HK-2 (cell line): ENCODE measurements at regions not wholly inside any gene's neighbourhood (a gene's known extent, or its start where the extent isn't known, plus 50 kb on each side); places are given as distances from the start of the nearest gene placed in this dataset.

Experiments
- DNase-seq: peaks from one replicate; pipeline ENCODE4 v3.0.0-alpha.2; 2018; ENCODE audit not compliant: unreplicated experiment

DNA sequence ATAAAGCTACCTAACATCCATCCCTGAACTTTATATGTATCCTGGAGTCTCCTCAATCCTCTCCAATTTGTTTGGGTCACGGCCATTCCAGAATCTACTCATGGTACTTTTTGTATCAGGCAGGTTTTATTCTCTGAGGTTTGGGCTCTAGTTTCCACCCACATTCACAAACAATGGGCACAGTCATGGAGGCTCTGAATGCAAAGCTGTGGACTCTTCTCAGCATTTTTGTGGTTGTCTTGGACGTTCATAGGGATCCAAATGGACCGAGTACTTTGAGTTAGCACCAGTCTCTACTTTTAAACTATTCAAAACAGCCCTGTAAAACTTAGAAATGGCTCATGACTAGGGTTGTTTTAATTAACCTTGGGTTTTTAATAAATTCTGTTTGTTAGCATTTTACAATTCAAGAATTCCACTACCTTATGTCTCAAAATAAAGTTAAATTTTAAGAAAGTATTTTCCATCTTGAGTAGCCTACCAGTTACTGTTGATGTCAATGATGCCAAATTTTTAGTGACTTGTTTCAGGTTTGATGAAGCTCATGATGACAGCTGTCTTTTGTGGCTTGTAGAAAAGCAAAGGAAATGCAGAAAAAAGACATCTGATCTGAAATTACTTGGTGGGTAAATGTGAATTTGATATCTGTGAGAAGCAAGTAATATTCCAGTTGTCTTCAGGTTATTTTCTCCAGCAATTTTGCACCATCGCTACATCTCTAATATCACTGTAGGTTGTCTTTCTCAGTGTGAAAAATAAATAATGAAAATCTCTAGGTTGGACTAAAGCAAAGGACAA lies 275.7 kb upstream of the THBS1 start:
- no peak for DNase-seq

DNA sequence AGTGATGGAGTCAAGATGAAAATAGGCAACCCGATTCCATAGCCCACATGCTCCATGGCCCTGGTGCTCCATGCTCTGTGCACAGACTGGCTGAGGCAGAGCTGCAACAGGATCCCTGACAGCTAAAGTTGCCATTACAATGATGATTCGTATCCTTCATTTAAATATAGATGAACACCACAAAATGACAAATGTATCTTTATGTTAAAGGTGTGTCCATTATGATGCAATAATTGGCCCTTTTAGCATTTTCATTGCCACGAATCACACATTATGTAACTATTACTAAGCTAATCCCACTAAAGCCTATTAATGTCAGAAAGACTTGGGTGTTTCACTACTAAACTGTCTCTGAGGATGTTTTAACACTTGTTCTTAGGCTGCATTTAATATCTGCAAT lies 270.2 kb upstream of the THBS1 start:
- DNase-seq: no peak

DNA sequence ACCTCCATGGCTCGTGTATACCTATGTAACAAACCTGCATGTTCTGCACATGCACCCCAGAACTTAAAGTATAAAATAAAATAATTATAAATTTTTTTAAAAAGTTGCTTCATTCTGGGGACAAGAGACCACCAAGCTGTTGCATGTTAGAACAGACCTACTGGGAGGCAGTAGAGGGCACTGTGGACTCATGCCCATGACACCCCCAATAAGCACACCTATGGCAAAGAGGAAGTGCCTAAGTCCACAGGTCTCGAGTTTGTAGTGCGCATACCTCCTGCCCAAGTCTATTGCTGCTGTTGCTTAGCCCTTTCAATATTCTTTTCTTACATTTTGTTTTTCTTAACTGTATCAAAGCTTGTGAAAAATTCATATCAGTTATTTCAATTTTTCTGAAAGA lies 267.9 kb upstream of the THBS1 start:
- DNase-seq: no peak

DNA sequence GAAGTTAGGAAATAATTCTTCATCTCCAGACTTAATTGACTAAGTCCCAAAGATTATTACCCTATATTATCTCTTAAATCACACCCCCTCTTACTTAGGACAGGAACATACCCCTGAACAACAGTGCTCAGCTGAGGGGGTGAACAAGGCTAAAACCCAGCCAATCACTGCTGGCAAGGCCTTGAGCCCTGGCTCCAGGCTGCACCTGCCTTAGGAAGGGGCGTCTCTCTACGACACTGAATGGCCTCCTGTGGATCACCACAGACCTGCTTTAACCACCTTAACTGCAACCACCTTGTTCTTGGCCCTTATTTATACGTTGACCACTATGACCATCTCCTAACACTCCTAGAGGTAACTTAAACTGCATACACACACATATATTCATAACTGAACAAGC lies 267.4 kb upstream of the THBS1 start:
- no peak for DNase-seq

DNA sequence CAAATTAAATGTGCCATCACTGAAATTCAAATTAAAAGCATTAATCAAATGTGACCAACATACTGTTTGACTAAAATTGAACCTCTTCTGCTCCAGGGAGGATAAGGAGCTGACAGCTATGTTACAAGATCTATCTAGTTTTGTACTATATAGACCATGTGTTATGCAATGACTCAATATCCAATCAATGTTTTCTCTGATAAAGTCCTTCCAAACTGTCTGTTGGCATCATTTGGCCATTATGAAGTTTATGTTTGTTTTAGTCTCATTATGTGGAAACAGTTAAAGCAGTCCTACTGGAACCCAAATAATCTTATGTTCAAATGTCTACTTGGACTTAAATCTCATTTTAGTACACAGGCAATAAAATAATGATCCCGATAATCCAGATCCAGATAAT lies 267.0 kb upstream of the THBS1 start:
- DNase-seq: no peak

DNA sequence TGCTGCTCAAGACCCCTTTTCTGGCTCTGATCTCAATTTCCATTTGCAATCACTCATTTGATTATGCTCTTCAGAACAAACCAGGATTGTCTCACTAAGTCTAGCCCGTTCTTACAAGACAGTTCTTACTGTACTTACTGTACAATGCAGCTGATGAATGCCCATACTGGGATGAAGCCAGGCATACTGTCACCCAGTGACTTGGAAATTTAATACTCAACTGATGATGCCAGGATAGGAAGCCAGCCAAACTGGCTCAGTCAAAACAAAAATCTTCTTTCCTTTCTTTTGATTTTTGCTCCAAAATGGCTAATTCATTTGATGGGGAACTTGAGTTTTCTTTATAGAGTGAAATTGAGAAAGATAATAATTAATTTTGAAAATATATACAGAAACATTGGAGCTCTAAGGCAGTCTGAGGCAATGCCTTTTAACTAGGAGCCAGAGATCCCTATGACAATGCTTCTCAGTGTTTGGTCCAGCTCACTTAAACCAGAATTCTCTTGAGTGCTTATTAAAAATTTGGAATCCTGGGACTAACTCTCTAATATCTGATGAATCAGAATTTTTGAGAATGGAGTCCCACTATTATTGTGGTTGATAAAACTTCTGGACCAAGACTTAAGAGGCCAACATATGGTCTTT lies 265.6 kb upstream of the THBS1 start:
- no peak for DNase-seq

DNA sequence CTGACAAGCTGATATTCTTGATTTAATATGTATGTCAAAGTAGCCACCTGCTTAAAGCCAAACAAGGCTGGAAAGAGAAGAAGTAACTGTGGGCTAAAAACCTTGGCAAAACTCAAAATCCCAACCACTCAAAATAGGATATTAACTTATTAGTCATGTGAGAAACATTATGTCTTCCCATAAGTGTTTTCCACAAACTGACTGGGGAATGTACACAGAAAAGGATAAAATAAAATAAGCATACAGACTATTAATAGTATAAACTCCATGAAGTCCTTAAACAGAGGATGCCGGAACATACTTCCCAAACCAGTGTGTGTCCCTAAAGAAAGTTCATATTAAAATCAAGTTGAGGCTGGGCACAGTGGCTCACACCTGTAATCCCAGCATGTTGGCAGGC lies 263.7 kb upstream of the THBS1 start:
- no peak for DNase-seq

DNA sequence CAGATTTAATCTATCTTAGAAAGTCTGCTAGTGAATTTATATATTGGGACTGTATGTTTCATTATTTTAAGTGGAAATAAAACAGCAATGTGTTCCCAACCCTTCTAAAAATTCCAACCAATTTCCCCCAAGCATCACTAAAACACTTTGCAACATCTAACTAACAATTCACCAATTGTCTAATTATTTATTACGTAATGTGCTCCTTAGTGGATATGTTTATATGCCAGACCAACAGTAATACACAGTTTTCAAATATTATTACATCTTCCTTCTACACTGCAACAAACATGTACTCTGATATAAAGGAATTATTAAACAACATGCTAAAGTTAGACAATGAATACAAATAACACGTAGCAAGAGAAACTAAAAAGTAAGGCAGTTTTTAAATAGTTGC lies 262.6 kb upstream of the THBS1 start:
- DNase-seq: no peak

DNA sequence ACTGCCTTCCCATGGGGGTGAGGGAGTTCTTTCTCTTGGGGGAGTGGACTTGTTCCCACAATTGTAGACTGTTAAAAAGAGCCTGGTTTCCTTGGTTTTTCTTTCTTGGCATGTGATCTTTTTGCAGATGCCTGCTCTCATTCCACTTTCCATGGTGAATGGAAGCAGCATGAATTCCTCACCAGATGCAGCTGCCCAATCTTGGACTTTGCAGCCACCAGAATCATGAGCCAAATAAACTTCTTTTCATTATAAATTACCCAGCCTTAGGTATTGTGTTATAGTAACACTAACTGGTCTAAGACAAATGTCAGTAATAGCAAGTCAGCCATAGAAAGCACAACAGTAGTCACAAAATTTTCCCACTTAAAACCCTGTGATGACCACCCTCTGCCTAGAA lies 260.5 kb upstream of the THBS1 start:
- DNase-seq: no peak

DNA sequence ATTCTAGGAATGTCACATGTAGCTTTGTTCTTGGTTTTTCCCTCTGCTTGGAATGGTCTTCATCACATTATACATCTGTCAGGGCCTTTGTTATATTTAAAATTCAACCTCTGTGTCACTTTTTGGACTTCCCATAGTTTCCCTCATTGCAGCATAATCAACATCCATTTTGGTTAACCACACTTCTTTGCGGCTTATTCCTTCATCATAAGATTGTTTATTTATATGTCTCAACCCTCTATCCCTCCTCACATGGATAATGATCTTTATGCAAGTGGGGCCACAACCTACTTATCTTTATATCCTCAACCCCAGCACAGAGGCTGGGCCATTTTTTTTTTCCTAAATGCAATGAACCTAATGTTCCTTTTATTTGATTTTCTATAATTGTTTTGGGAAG lies 260.0 kb upstream of the THBS1 start:
- DNase-seq: no peak

DNA sequence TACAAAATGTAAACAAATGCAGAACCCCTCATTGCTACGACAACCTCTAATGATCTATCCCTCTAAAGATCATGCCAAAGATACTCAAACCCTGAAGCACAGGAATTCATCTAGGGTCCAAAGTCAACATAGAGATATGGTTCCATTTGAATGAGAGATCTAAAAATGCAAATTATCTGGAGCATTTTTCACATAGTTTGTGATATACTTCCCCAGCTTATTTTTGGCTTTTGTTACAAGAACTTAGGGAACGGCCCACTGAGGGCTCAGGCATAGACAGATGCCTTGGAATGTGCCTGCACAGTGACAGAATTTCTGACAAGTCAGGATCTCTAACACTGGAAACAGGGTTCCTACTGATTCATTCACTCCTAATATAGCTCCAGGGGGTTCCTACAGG lies 258.9 kb upstream of the THBS1 start:
- DNase-seq: no peak

DNA sequence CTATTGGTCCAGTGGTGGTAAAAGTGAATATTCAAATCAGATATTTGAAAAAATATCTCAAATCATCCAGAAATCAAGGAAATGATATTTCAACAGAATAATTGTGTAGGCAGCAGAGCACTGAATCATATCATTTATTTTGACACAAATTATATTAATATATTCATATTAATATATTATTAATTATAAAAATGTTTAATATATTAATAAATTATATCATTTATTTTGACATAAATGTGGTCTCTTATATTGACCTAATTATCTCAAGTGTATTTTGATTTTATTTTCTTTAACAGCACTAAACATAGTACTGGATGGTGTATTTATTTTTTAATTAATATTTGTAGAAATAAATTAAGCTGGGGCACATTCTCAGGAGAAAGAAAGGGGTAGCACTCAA lies 257.7 kb upstream of the THBS1 start:
- DNase-seq: no peak

DNA sequence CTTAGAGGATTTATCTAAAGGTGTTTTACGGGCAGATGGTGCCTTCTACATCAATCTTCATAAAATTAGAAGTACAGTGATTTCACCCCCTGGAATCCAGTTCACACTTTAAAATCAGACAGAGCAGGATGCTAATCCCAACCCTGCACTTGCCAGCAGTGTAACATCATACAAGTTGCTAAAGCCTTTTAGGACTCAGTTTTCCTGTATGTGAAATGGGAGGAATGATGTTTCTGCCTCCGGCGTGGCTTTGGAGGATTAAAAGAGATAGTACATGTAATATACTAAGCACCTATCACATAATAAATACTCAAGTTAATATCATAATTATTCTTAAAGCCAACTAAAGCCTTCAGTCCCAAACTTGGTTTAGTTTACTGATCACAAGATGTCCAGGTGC lies 257.2 kb upstream of the THBS1 start:
- DNase-seq: no peak

DNA sequence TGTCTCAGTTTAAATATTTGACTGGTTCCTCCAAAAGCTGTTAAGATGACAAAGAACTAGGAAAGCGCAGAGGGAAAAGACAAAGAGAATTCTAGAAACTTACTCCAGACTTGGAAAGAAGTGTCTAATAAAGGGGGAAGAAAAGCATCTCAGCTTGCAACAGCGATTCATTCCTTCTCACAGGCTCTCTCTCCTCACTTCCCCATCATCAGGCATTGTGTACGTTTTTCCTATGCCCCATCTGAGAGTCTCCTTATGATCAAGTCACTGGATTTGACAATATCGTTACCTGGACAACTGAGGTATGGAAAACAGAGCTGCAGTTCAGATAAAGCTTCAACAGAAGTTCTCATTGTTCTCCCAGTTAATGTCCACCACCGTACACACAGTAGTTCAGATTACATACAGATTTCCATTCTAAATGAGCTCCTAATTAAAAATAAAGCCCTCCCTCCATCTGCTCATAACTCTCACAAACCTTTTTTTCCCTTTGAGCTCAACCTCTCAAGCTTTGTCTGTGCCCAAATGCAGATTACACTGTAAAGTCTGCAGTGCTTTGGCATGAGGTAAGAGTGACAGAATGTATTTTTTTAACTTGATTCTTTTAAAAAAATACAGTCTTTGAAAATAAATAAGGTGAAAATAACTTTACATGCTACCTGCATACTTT lies 254.4 kb upstream of the THBS1 start:
- no peak for DNase-seq

DNA sequence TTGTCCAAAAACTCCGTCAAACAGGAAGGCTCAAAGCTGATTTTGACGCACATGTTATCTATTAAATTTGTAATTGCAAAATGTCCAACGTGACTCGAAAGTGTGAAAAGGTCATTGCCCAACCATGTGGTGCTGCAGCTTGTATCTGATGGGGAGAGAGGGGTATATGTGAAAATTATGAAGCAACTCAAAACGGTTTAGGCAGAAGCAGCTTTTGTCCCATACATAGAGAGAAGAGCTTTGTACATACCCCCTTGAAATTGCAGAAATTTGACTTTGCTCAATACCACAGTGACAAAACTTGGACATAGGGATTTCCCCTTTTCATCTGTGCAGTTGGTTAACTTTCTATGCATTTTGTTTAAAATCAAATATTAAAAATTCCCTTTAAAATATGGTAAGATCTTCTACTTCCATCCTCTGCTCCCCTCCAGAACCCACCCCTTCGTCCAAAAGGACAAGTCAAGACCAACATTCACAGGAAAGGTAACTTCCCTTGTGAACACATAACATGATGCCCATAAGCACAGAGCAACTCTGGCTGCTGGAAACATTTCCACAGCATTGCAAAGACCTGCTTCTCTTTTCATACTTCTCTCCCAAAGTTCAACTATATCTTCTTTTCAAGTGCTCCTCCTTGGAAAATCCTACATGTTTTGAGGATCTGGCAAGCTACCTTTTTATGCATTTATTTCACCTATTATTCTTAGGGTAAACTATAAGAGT lies 253.7 kb upstream of the THBS1 start:
- DNase-seq: no peak

DNA sequence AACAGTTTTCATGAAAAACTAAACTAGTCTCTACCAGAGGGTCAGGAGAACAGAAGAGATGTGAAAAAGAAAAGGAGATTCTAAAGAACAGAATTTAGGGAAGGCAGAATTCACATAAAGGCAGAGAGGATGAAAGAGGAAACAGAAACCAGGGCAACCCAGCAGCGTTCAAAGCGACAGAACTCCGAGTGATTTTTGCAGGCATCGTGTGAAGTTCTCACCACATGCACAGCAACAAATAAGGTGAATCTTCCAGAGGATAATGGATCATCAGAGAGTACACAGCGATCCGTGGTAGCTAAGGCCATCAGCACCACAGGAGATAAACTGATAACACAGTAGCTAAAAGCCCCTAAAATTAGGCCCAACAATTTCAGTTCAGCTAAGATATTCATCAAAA lies 250.8 kb upstream of the THBS1 start:
- no peak for DNase-seq

DNA sequence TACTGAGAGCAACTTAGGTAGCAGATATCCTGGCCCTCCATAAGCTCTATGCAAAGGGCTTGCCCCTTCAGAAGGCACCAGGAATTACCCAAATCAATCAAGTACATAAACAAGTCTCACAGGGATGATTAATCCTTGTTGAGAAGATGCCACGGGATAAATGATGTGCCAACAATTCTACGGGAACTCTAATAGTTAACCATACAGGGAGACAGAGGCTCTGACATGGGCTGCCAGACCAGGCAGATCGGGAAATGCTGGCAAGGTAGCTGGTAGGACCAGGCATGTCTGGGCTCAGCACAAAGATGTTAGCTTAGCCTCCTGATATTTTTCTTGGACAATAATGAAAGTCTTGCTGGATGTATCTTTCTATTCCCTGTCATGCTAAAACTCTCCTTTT lies 249.3 kb upstream of the THBS1 start:
- DNase-seq: no peak

DNA sequence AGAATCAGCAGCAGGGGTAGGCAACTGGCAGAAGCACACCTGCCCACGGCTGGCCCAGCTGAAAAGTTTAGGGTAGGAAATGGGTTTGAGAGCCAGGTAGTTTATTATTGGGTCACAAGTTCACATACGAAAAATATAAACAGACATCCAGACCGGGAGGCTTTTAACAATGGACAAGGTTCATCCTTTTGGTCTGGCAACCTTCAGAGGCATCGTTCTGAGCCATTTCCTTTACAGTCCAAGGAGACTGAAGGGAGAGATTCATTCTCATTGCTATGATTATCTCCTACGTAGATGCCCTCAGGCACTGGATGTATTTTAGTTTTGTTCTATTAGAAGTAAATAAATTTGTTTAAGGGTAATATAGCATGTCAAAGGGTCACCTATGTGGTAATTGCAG lies 248.0 kb upstream of the THBS1 start:
- no peak for DNase-seq

DNA sequence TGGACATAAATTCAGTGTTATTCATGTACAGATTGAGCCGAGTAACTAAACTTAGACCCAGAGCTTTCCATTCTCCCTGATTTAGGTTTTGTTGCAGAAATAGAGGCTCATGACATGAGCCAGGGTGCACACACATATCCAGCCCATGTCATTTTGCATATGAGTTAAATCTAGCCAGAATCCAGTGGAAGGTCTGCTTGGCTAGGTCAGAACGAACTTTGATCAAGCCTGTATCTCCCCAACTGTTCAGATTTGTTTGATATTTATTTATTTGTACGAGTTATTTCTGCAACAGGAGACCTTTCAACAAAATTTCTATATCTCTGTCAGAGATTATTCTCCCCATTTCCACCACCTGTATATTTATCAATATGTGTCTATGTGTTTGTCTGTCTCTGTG lies 247.5 kb upstream of the THBS1 start:
- DNase-seq: no peak

DNA sequence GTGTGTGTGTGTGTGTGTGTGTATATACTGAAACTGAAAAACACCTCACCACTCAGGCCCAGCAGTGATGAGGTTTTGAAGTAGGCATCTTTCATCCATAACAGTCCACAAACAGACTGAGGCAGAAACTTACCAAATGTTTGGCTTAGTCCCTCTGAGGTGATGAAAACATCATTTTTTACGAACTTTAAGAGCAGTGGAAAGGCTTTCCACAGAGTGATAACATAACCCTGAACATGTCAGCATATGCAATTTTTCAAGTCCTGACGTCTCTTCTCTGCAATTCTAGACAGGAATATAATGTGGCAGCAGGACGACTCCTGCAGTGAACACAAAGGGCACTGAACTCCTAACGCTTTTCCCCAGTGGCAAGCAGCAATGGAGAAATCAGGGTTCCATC lies 247.0 kb upstream of the THBS1 start:
- DNase-seq: no peak

DNA sequence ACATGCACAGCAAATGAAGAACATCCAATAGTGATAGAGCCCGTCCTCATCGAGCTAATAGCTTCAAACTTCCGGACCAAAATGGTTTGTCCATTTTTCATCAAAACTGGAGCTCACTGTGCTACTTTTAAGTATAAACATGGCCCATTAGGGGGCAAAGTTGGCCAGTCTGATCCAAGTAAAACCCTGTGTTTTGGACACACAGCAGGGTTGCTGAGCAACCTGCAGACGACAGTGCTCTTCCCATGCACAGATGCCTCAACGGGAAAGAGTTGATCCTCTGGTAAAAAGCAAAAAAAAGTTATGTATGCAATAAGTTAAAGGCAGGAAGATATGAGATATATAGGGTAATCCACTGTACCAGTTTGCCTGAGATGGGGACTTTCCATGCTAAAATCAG lies 244.0 kb upstream of the THBS1 start:
- DNase-seq: no peak

DNA sequence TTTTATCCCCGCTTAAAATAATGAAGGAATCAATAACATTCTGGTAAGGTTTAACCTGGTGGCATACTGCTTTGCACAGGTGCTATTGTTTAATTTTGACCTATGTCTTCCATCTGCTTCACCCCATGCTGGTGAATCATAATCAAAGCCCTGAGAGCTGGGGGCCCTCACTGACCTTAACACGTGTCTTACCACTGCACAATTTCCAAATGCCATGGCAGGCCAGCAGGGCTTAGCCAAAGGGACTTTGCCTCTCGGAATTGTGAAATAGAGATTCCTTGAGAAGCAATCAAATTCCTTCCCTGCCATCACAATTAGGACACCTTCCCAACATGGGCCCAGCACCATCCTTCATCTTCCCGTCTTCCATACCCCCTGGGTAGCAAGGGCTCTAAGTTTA lies 242.6 kb upstream of the THBS1 start:
- DNase-seq: no peak
